PC-3 (cell line): ENCODE measurements at regions not wholly inside any gene's neighbourhood (a gene's known extent, or its start where the extent isn't known, plus 50 kb on each side); places are given as distances from the start of the nearest gene placed in this dataset.

Experiments
- CTCF ChIP-seq: fragments of 300-600 bp; sonication (generic); conservative IDR thresholded peaks from 2 replicates; pipeline ENCODE4 v1.5.1; 2017; ENCODE audit warnings: antibody characterized with exemption, low read depth, mild to moderate bottlenecking, low read length
- EZH2phosphoT487 ChIP-seq: fragments of 300-600 bp; sonication (generic); IDR thresholded peaks from 2 replicates; pipeline ENCODE4 v1.6.1; 2018; ENCODE audit warnings: mild to moderate bottlenecking, antibody characterized with exemption, low read length, borderline replicate concordance

- TF ChIP-seq CTCF (no peak), EZH2phosphoT487 (no peak)
These were observed 81.1 kb downstream of the SNX5 start for GRCh38 chr20:17887331-17888030.
